ENCODE measurements at regions not wholly inside any gene's neighbourhood (a gene's known extent, or its start where the extent isn't known, plus 50 kb on each side); places are given as distances from the start of the nearest gene placed in this dataset.

DNA sequence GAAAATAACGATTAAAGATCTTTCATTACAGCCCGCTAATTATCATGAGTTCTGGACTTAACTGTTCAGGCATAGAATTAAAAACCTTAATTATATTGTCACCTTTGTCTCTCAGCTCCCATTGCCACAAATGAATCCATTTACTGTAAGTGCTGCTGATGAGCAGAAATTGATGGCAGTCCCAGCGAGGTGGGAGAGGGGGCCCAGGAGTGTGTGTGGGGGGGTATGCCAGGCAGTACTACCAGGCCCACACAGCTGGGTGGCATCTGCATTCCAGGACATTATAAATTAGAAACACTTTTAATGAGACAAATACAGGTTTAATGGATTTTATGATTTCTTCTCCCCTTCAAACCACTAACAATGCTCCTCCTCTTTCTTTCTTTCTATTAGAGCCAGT lies 196.0 kb downstream of the MELK start:
- Histone ChIP-seq H4K91ac (ENCODE audit: low read depth, low read length, poor library complexity) (no peak overlapping the region), H3K79me1 (ENCODE audit: low read depth, low read length) (peaks cover 5% of the 10 kb centered on the region), H3K23ac (ENCODE audit: low read depth, low read length, poor library complexity) (no peak overlapping the region), H2AFZ (ENCODE audit: low read length) (no peak overlapping the region), H3K9ac (ENCODE audit: low read depth, low read length, poor library complexity) (no peak overlapping the region), H3K14ac (ENCODE audit: low read length) (no peak overlapping the region), H2BK5ac (ENCODE audit: low read length) (no peak overlapping the region), H4K8ac (ENCODE audit: low read depth, low read length) (no peak overlapping the region), H3K18ac (ENCODE audit: low read length) (no peak overlapping the region), H3K4ac (ENCODE audit: low read length) (no peak overlapping the region), H2BK120ac (ENCODE audit: low read depth, low read length) (no peak overlapping the region), H3K4me2 (ENCODE audit: insufficient read depth, low read length, poor library complexity, severe bottlenecking) (no peak overlapping the region), H3K4me1 (ENCODE audit: control insufficient read depth in 2 of 2, insufficient read depth in 1 of 2, low read depth in 1 of 2, low read length in 2 of 2) (peaks cover 0 to 8% of the 10 kb centered on the region in 2 donors), H3K9me3 (replicated peaks in 1 of 2; ENCODE audit: control insufficient read depth in 2 of 2, insufficient read depth in 1 of 2, low read depth in 1 of 2, low read length in 2 of 2) (peaks cover 0 to 9% of the 10 kb centered on the region in 2 donors), H2BK12ac (ENCODE audit: low read length) (no peak overlapping the region), H3K36me3 (replicated peaks in 1 of 2; ENCODE audit: control insufficient read depth in 2 of 2, insufficient read depth in 2 of 2, low read length in 2 of 2) (peaks cover 0 to 1% of the 10 kb centered on the region in 2 donors), H3K4me3 (ENCODE audit: low read length in 2 of 2) (no peak overlapping the region), H3K27ac (replicated peaks; ENCODE audit: low read length) (no peak overlapping the region), H2BK15ac (ENCODE audit: low read length) (no peak overlapping the region), H2AK5ac (ENCODE audit: low read depth, low read length) (no peak overlapping the region), H3K27me3 (ENCODE audit: control insufficient read depth in 3 of 3, insufficient read depth in 3 of 3, low read depth in 1 of 3, low read length in 3 of 3) (peaks cover 0 to 36% (median 6%) of the 10 kb centered on the region in 3 experiments)
- no CpG with 5 or more reads among the region's 3 CpGs for WGBS, 2 donors (ENCODE audit: extremely low coverage in 2 of 2, insufficient read length in 2 of 2, insufficient replicate concordance in 1 of 2)
- no peak for DNase-seq (ENCODE audit: low spot score)

DNA sequence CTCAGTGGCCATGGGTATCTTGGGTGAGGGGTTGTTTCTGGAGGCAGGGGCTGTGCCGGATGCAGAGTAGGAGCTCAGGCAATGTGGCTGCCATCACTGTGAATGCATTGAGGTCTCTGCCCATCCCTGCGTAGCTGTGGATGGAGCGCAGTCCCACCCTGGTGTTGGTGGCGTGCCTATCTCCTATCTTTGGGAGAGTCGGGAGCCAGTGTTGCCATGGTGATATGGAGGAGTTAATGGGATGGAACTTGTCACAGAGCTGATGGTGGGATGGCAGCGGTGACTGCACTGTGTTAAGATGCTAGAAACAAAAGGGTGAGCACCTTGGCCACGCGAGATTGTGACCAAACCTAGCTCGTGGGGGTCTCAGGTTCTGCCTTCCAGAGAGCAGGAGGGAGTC lies 197.3 kb downstream of the MELK start:
- Histone ChIP-seq H3K14ac (ENCODE audit: low read length) (no peak overlapping the region), H3K4me1 (ENCODE audit: control insufficient read depth in 2 of 2, insufficient read depth in 1 of 2, low read depth in 1 of 2, low read length in 2 of 2) (peaks cover 0 to 8% of the 10 kb centered on the region in 2 donors), H4K91ac (ENCODE audit: low read depth, low read length, poor library complexity) (no peak overlapping the region), H2AFZ (ENCODE audit: low read length) (no peak overlapping the region), H2BK120ac (ENCODE audit: low read depth, low read length) (no peak overlapping the region), H3K79me1 (ENCODE audit: low read depth, low read length) (no peaks in the 10 kb centered on the region), H2BK5ac (ENCODE audit: low read length) (no peak overlapping the region), H3K4ac (ENCODE audit: low read length) (no peak overlapping the region), H3K23ac (ENCODE audit: low read depth, low read length, poor library complexity) (no peak overlapping the region), H2AK5ac (ENCODE audit: low read depth, low read length) (no peak overlapping the region), H3K9me3 (replicated peaks in 1 of 2; ENCODE audit: control insufficient read depth in 2 of 2, insufficient read depth in 1 of 2, low read depth in 1 of 2, low read length in 2 of 2) (no peaks in the 10 kb centered on the region), H3K27ac (replicated peaks; ENCODE audit: low read length) (no peak overlapping the region), H3K27me3 (ENCODE audit: control insufficient read depth in 3 of 3, insufficient read depth in 3 of 3, low read depth in 1 of 3, low read length in 3 of 3) (peaks cover 0 to 38% (median 0%) of the 10 kb centered on the region in 3 experiments), H3K4me2 (ENCODE audit: insufficient read depth, low read length, poor library complexity, severe bottlenecking) (no peak overlapping the region), H2BK15ac (ENCODE audit: low read length) (no peak overlapping the region), H3K18ac (ENCODE audit: low read length) (no peak overlapping the region), H3K36me3 (replicated peaks in 1 of 2; ENCODE audit: control insufficient read depth in 2 of 2, insufficient read depth in 2 of 2, low read length in 2 of 2) (no peaks in the 10 kb centered on the region), H3K4me3 (ENCODE audit: low read length in 2 of 2) (peak overlapping the region in 1 of 2 donors; percentile 59), H4K8ac (ENCODE audit: low read depth, low read length) (no peak overlapping the region), H2BK12ac (ENCODE audit: low read length) (no peak overlapping the region), H3K9ac (ENCODE audit: low read depth, low read length, poor library complexity) (no peak overlapping the region)
- WGBS, 2 donors (ENCODE audit: extremely low coverage in 2 of 2, insufficient read length in 2 of 2, insufficient replicate concordance in 1 of 2) = no CpG with 5 or more reads among the region's 9 CpGs
- DNase-seq (ENCODE audit: low spot score) = no peak

GRCh38 chr9:36772449-36773403 lies 200.0 kb downstream of the MELK start:
- no peak overlapping the region for H2BK12ac ChIP-seq (ENCODE audit: low read length)
- no CpG with 5 or more reads among the region's 18 CpGs for WGBS, 2 donors (ENCODE audit: extremely low coverage in 2 of 2, insufficient read length in 2 of 2, insufficient replicate concordance in 1 of 2)
- peaks cover 0 to 35% (median 0%) of the 10 kb centered on the region in 3 experiments for H3K27me3 ChIP-seq (ENCODE audit: control insufficient read depth in 3 of 3, insufficient read depth in 3 of 3, low read depth in 1 of 3, low read length in 3 of 3)
- H2BK120ac ChIP-seq (ENCODE audit: low read depth, low read length) = no peak overlapping the region
- no peak overlapping the region for H3K14ac ChIP-seq (ENCODE audit: low read length)
- H3K4ac ChIP-seq (ENCODE audit: low read length) = no peak overlapping the region
- no peaks in the 10 kb centered on the region for H3K9me3 ChIP-seq (replicated peaks in 1 of 2; ENCODE audit: control insufficient read depth in 2 of 2, insufficient read depth in 1 of 2, low read depth in 1 of 2, low read length in 2 of 2)
- H2BK5ac ChIP-seq (ENCODE audit: low read length) = no peak overlapping the region
- H2AK5ac ChIP-seq (ENCODE audit: low read depth, low read length) = no peak overlapping the region
- no peak overlapping the region for H3K18ac ChIP-seq (ENCODE audit: low read length)
- H3K27ac ChIP-seq (replicated peaks; ENCODE audit: low read length) = no peak overlapping the region
- no peak for DNase-seq (ENCODE audit: low spot score)
- no peak overlapping the region for H2BK15ac ChIP-seq (ENCODE audit: low read length)
- H4K91ac ChIP-seq (ENCODE audit: low read depth, low read length, poor library complexity) = no peak overlapping the region
- no peaks in the 10 kb centered on the region for H3K36me3 ChIP-seq (replicated peaks in 1 of 2; ENCODE audit: control insufficient read depth in 2 of 2, insufficient read depth in 2 of 2, low read length in 2 of 2)
- H2AFZ ChIP-seq (ENCODE audit: low read length) = no peak overlapping the region
- no peak overlapping the region for H3K4me3 ChIP-seq (ENCODE audit: low read length in 2 of 2)
- no peak overlapping the region for H4K8ac ChIP-seq (ENCODE audit: low read depth, low read length)
- H3K4me1 ChIP-seq (ENCODE audit: control insufficient read depth in 2 of 2, insufficient read depth in 1 of 2, low read depth in 1 of 2, low read length in 2 of 2) = peaks cover 0 to 4% of the 10 kb centered on the region in 2 donors
- no peak overlapping the region for H3K4me2 ChIP-seq (ENCODE audit: insufficient read depth, low read length, poor library complexity, severe bottlenecking)
- H3K9ac ChIP-seq (ENCODE audit: low read depth, low read length, poor library complexity) = no peak overlapping the region
- no peak overlapping the region for H3K23ac ChIP-seq (ENCODE audit: low read depth, low read length, poor library complexity)
- H3K79me1 ChIP-seq (ENCODE audit: low read depth, low read length) = no peaks in the 10 kb centered on the region

DNA sequence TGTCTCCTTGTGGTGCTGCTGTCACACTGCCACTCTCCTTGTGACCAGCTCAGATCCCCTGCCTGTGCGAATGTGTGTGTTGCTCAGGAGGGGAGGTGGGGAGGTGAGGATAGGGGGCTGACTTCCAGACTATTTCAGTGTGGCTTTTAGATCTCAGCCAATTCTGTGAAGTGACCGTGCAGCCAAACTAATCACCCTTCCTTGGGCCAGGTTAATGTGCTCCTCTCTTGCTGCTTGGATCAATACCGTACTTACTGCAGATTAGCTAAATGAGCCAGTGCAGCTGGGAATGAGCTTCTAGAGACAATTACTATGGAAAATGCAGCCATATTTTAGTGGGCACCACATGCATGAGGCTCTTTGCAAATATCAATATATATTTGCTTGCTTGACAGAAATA lies 206.0 kb downstream of the MELK start:
- H2AK5ac ChIP-seq (ENCODE audit: low read depth, low read length) = no peak overlapping the region
- no peak overlapping the region for H4K91ac ChIP-seq (ENCODE audit: low read depth, low read length, poor library complexity)
- no peak overlapping the region for H2BK5ac ChIP-seq (ENCODE audit: low read length)
- no peaks in the 10 kb centered on the region for H3K36me3 ChIP-seq (replicated peaks in 1 of 2; ENCODE audit: control insufficient read depth in 2 of 2, insufficient read depth in 2 of 2, low read length in 2 of 2)
- no peak overlapping the region for H3K4ac ChIP-seq (ENCODE audit: low read length)
- H3K27me3 ChIP-seq (ENCODE audit: control insufficient read depth in 3 of 3, insufficient read depth in 3 of 3, low read depth in 1 of 3, low read length in 3 of 3) = peaks cover 0 to 44% (median 0%) of the 10 kb centered on the region in 3 experiments
- H3K9ac ChIP-seq (ENCODE audit: low read depth, low read length, poor library complexity) = no peak overlapping the region
- H2AFZ ChIP-seq (ENCODE audit: low read length) = no peak overlapping the region
- no peak overlapping the region for H3K4me2 ChIP-seq (ENCODE audit: insufficient read depth, low read length, poor library complexity, severe bottlenecking)
- no peak overlapping the region for H2BK15ac ChIP-seq (ENCODE audit: low read length)
- no peak overlapping the region for H3K27ac ChIP-seq (replicated peaks; ENCODE audit: low read length)
- H3K4me3 ChIP-seq (ENCODE audit: low read length in 2 of 2) = no peak overlapping the region
- H2BK120ac ChIP-seq (ENCODE audit: low read depth, low read length) = no peak overlapping the region
- H3K18ac ChIP-seq (ENCODE audit: low read length) = no peak overlapping the region
- H3K79me1 ChIP-seq (ENCODE audit: low read depth, low read length) = no peaks in the 10 kb centered on the region
- DNase-seq (ENCODE audit: low spot score) = no peak
- no peak overlapping the region for H4K8ac ChIP-seq (ENCODE audit: low read depth, low read length)
- H2BK12ac ChIP-seq (ENCODE audit: low read length) = no peak overlapping the region
- H3K9me3 ChIP-seq (replicated peaks in 1 of 2; ENCODE audit: control insufficient read depth in 2 of 2, insufficient read depth in 1 of 2, low read depth in 1 of 2, low read length in 2 of 2) = no peaks in the 10 kb centered on the region
- H3K4me1 ChIP-seq (ENCODE audit: control insufficient read depth in 2 of 2, insufficient read depth in 1 of 2, low read depth in 1 of 2, low read length in 2 of 2) = peaks cover 0 to 2% of the 10 kb centered on the region in 2 donors
- no peak overlapping the region for H3K14ac ChIP-seq (ENCODE audit: low read length)
- H3K23ac ChIP-seq (ENCODE audit: low read depth, low read length, poor library complexity) = no peak overlapping the region
- no CpG with 5 or more reads among the region's 3 CpGs for WGBS, 2 donors (ENCODE audit: extremely low coverage in 2 of 2, insufficient read length in 2 of 2, insufficient replicate concordance in 1 of 2)
